Activated T-helper 17 cell treated with anti-CD3 and anti-CD28 coated beads, Interleukin-2, amount 50 U/mL, for 72 hours (primary cell): ENCODE measurements at regions not wholly inside any gene's neighbourhood (a gene's known extent, or its start where the extent isn't known, plus 50 kb on each side); places are given as distances from the start of the nearest gene placed in this dataset.
"Not testable (repeated sequence)": the region's sequence is repeated elsewhere in the genome, so short reads cannot be mapped to it uniquely, and the experiment has no call there.

Experiments
- ATAC-seq: fragments of 150-1000 bp; cut with Tn5 transposase; replicated peaks from 2 replicates; pipeline ENCODE4 v1.10.0; 2021; ENCODE audit warnings: mild to moderate bottlenecking, moderate library complexity
- H3K27ac Mint-ChIP-seq: one replicate; pipeline ENCODE4 v1.8.0; 2022; ENCODE audit warnings: mixed read lengths
- H3K27me3 Mint-ChIP-seq: one replicate; pipeline ENCODE4 v1.8.0; 2022; ENCODE audit warnings: mixed read lengths
- H3K36me3 Mint-ChIP-seq: one replicate; pipeline ENCODE4 v1.8.0; 2022; ENCODE audit warnings: low read depth, mild to moderate bottlenecking, mixed read lengths
- H3K4me1 Mint-ChIP-seq: one replicate; pipeline ENCODE4 v1.8.0; 2022; ENCODE audit warnings: mixed read lengths
- H3K4me3 Mint-ChIP-seq: one replicate; pipeline ENCODE4 v1.8.0; 2022; ENCODE audit warnings: mild to moderate bottlenecking, mixed read lengths
- H3K9me3 Mint-ChIP-seq: one replicate; pipeline ENCODE4 v1.8.0; 2022; ENCODE audit warnings: mixed read lengths

- no peak overlapping the region for H3K27ac Mint-ChIP-seq
- no peak for ATAC-seq
- H3K36me3 Mint-ChIP-seq, result no peaks in the 10 kb centered on the region
- H3K4me1 Mint-ChIP-seq, result no peaks in the 10 kb centered on the region
- no peak overlapping the region for H3K4me3 Mint-ChIP-seq
- no peaks in the 10 kb centered on the region for H3K27me3 Mint-ChIP-seq
- H3K9me3 Mint-ChIP-seq, result peaks cover 10% of the 10 kb centered on the region
Observed at GRCh38 chr6:82484737-82485626, 121.4 kb downstream of the TPBG start.

- H3K4me1 Mint-ChIP-seq, result no peaks in the 10 kb centered on the region
- no peak for ATAC-seq
- peaks cover 10% of the 10 kb centered on the region for H3K9me3 Mint-ChIP-seq
- H3K4me3 Mint-ChIP-seq, result no peak overlapping the region
- H3K36me3 Mint-ChIP-seq, result no peaks in the 10 kb centered on the region
- no peaks in the 10 kb centered on the region for H3K27me3 Mint-ChIP-seq
- H3K27ac Mint-ChIP-seq, result no peak overlapping the region
Observed at GRCh38 chr6:82487895-82488294, 124.3 kb downstream of the TPBG start.

- Mint-ChIP-seq H3K27me3 (no peaks in the 10 kb centered on the region), H3K4me3 (no peak overlapping the region), H3K36me3 (no peaks in the 10 kb centered on the region), H3K27ac (no peak overlapping the region), H3K9me3 (peaks cover 10% of the 10 kb centered on the region), H3K4me1 (no peaks in the 10 kb centered on the region)
- no peak for ATAC-seq
Observed at GRCh38 chr6:82488403-82488802, 124.8 kb downstream of the TPBG start.

DNA sequence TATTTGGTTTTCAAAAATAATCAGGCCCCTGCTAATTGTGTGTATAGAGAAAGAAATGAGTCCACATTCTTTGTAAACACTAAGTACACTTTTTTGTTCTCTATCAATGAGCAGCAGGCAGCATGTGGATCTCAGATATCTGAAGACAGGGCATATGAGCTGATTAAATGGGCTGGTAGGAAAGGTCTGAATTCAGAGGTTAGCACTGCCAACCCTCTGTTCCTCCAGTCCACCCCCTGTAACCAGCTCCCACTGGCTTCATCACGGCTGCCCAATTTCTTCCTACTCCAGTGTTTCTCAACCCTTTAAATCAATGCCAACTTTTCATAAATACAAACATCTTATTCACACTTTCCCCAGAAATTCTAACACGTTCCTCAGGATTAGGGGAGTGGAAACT is 128.5 kb downstream of the TPBG start:
- Mint-ChIP-seq H3K36me3 (no peaks in the 10 kb centered on the region), H3K27ac (no peak overlapping the region), H3K4me1 (no peaks in the 10 kb centered on the region), H3K9me3 (no peaks in the 10 kb centered on the region), H3K27me3 (no peaks in the 10 kb centered on the region), H3K4me3 (no peak overlapping the region)
- no peak for ATAC-seq

DNA sequence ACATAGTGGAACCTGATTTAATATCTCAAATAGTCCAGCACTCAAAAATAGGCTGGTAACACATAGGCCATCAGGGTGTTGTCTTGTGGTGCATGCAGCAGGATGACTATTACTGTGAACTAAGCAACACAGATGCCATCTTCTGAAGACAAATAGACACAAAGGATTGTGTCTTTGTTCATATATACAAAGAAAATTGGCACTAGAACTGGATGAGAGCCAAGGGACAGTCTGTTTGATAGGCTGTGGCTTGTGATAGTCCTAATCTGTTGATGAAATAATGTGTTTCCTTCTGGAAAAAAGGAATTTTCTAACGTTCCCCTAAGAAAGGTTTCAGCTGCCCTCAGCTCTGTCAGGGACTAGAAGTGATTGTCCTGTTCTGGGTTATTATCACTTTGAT is 129.8 kb downstream of the TPBG start:
- Mint-ChIP-seq H3K27ac (no peak overlapping the region), H3K27me3 (no peaks in the 10 kb centered on the region), H3K36me3 (no peaks in the 10 kb centered on the region), H3K4me1 (no peaks in the 10 kb centered on the region), H3K9me3 (no peaks in the 10 kb centered on the region), H3K4me3 (no peak overlapping the region)
- ATAC-seq, result no peak

- Mint-ChIP-seq H3K9me3 (no peaks in the 10 kb centered on the region), H3K27ac (no peak overlapping the region), H3K36me3 (no peaks in the 10 kb centered on the region), H3K4me3 (no peak overlapping the region), H3K27me3 (no peaks in the 10 kb centered on the region), H3K4me1 (no peaks in the 10 kb centered on the region)
- no peak for ATAC-seq
Observed at GRCh38 chr6:82494367-82494766, 130.8 kb downstream of the TPBG start.

- H3K27me3 Mint-ChIP-seq, ATAC-seq, H3K9me3 Mint-ChIP-seq, H3K4me3 Mint-ChIP-seq, H3K36me3 Mint-ChIP-seq, H3K4me1 Mint-ChIP-seq, H3K27ac Mint-ChIP-seq: not testable (repeated sequence)
Observed at GRCh38 chr6:82501901-82502300, 138.3 kb downstream of the TPBG start.

- ATAC-seq, result no peak
- no peak overlapping the region for H3K27ac Mint-ChIP-seq
Observed at GRCh38 chr6:82506526-82506925, 142.9 kb downstream of the TPBG start.

DNA sequence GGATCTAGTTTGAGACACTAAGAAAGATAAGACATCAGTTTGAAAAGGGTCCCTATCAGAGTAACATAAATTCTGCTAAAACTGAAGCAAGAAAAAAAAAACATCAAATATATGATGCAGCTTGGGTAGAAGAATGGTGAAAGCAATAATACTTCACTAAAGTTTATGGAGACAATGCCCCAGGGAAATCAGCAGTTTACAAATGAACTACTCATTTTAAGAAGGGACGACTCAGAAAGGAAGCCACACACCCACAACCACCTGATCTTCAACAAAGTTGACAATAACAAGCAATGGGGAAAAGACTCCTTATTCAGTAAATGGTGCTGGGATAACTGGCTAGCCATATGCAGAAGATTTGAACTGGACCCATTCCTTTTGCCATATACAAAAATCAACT is 143.5 kb downstream of the TPBG start:
- H3K27me3 Mint-ChIP-seq, result peaks cover 8% of the 10 kb centered on the region
- H3K4me3 Mint-ChIP-seq, result no peak overlapping the region
- no peak overlapping the region for H3K27ac Mint-ChIP-seq
- no peaks in the 10 kb centered on the region for H3K36me3 Mint-ChIP-seq
- no peak for ATAC-seq
- H3K9me3 Mint-ChIP-seq, result no peaks in the 10 kb centered on the region
- no peaks in the 10 kb centered on the region for H3K4me1 Mint-ChIP-seq

More at GRCh38 chr6:82506526-82506925, 142.9 kb downstream of the TPBG start:
- Mint-ChIP-seq H3K4me1 (no peaks in the 10 kb centered on the region), H3K27me3 (peaks cover 8% of the 10 kb centered on the region), H3K4me3 (no peak overlapping the region), H3K9me3 (no peaks in the 10 kb centered on the region), H3K36me3 (no peaks in the 10 kb centered on the region)

GRCh38 chr6:82511546-82511945 is 147.9 kb downstream of the TPBG start:
- Mint-ChIP-seq H3K4me1 (no peaks in the 10 kb centered on the region), H3K4me3 (no peak overlapping the region), H3K27me3 (no peaks in the 10 kb centered on the region), H3K27ac (no peak overlapping the region), H3K36me3 (no peaks in the 10 kb centered on the region), H3K9me3 (peaks cover 10% of the 10 kb centered on the region)
- ATAC-seq, result no peak

- not testable (repeated sequence) for ATAC-seq, H3K27ac Mint-ChIP-seq, H3K36me3 Mint-ChIP-seq, H3K4me1 Mint-ChIP-seq, H3K4me3 Mint-ChIP-seq, H3K27me3 Mint-ChIP-seq
- H3K9me3 Mint-ChIP-seq, result peaks cover 13% of the 10 kb centered on the region
Observed at GRCh38 chr6:82517896-82518295, 154.3 kb downstream of the TPBG start.

DNA sequence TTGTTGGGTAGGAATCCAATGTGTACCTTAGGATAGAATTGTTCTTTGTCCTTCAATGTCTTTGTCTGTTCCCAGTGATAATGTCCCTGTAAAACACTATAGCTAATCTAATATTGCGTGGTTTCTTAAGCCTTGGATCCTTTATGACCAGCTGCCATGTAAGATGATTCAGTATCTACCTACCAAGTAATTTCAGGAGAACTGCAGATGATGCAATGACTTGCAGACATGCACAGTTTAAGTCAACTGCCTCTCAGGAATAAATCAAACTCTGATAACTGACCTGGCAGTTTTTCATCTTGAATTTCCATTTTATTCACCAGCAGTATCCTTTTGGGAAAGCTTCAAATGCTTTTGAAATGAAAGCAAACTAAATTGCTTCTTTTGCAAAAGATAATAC is 157.8 kb downstream of the TPBG start:
- Mint-ChIP-seq H3K9me3 (peaks cover 6% of the 10 kb centered on the region), H3K36me3 (no peaks in the 10 kb centered on the region), H3K27me3 (peaks cover 8% of the 10 kb centered on the region), H3K27ac (no peak overlapping the region), H3K4me1 (no peaks in the 10 kb centered on the region), H3K4me3 (no peak overlapping the region)
- ATAC-seq, result no peak

- Mint-ChIP-seq H3K27me3 (peaks cover 8% of the 10 kb centered on the region), H3K27ac (no peak overlapping the region), H3K4me1 (no peaks in the 10 kb centered on the region), H3K36me3 (no peaks in the 10 kb centered on the region), H3K9me3 (peaks cover 6% of the 10 kb centered on the region), H3K4me3 (no peak overlapping the region)
- no peak for ATAC-seq
Observed at GRCh38 chr6:82521861-82522260, 158.2 kb downstream of the TPBG start.

GRCh38 chr6:82524031-82524430 is 160.4 kb downstream of the TPBG start:
- no peaks in the 10 kb centered on the region for H3K36me3 Mint-ChIP-seq
- peaks cover 8% of the 10 kb centered on the region for H3K27me3 Mint-ChIP-seq
- H3K4me3 Mint-ChIP-seq, result no peak overlapping the region
- no peak for ATAC-seq
- H3K27ac Mint-ChIP-seq, result no peak overlapping the region
- H3K9me3 Mint-ChIP-seq, result peaks cover 3% of the 10 kb centered on the region
- H3K4me1 Mint-ChIP-seq, result no peaks in the 10 kb centered on the region

DNA sequence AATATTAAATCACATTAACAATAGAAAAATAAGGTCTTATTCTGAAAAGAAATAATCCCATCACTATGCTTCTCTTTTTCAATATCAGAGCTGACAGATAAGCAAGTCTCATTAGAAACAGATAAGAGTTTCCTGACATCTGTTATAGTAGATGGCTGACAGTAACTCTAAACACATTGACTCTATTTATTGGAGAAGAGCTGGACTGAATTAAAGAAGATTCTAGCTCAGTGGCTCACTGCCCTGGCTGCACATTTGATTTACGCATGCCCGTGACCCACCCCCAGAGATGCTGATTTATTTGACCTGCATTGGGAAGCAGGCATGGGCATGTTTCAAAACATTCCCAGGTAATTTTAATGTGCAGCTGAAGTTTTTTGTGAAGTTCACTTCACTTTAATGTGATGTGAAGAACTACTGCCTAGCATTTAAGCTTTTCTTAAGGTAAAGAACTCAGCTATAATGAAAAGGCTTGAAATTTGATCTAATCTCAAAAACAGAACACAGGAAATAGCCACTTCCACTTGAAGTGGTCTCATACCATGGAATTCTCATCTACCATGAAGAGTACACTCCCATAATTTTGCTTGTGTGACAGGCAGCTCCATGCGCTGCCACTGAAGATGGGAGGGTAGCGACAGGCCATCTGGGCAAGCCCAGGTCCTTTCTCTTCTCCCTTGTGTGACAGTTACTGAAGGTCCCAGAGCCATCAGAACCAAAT is 162.3 kb downstream of the TPBG start:
- peaks cover 8% of the 10 kb centered on the region for H3K27me3 Mint-ChIP-seq
- H3K4me3 Mint-ChIP-seq, result no peak overlapping the region
- no peaks in the 10 kb centered on the region for H3K36me3 Mint-ChIP-seq
- H3K9me3 Mint-ChIP-seq, result peaks cover 3% of the 10 kb centered on the region
- H3K4me1 Mint-ChIP-seq, result no peaks in the 10 kb centered on the region
- ATAC-seq, result no peak
- no peak overlapping the region for H3K27ac Mint-ChIP-seq
